Testis (tissue), 2 donors: ENCODE measurements at regions not wholly inside any gene's neighbourhood (a gene's known extent, or its start where the extent isn't known, plus 50 kb on each side); places are given as distances from the start of the nearest gene placed in this dataset.

Experiments
- CTCF ChIP-seq, 3 experiments: fragments of 450-650 bp in 2 of 3; fragments of 200-600 bp in 1 of 3; sonication (generic) in 1 of 3; IDR thresholded peaks; one replicate each; pipeline ENCODE4 v1.5.1; 2016 to 2019; ENCODE audit warnings: antibody characterized with exemption in 3 of 3, mild to moderate bottlenecking in 2 of 3, moderate library complexity in 1 of 3
- POLR2A ChIP-seq: fragments of 450-650 bp; IDR thresholded peaks from one replicate; pipeline ENCODE4 v1.6.1; 2017; ENCODE audit warnings: antibody characterized with exemption, mild to moderate bottlenecking, moderate library complexity

- no peak for TF ChIP-seq CTCF (IDR thresholded peaks at IDR 0.05)
- no peak for TF ChIP-seq POLR2A
Measured at GRCh38 chr21:16625491-16625890, 887.4 kb upstream of the CXADR start.
